ENCODE measurements at regions not wholly inside any gene's neighbourhood (a gene's known extent, or its start where the extent isn't known, plus 50 kb on each side); places are given as distances from the start of the nearest gene placed in this dataset.

- no peak for TF ChIP-seq CTCF (IDR thresholded peaks at IDR 0.05)
- TF ChIP-seq POLR2A (IDR thresholded peaks at IDR 0.05) = no peak
Observed at GRCh38 chr4:114163051-114163450, 183.6 kb upstream of the ARSJ start.
